ENCODE measurements at regions not wholly inside any gene's neighbourhood (a gene's known extent, or its start where the extent isn't known, plus 50 kb on each side); places are given as distances from the start of the nearest gene placed in this dataset.

DNA sequence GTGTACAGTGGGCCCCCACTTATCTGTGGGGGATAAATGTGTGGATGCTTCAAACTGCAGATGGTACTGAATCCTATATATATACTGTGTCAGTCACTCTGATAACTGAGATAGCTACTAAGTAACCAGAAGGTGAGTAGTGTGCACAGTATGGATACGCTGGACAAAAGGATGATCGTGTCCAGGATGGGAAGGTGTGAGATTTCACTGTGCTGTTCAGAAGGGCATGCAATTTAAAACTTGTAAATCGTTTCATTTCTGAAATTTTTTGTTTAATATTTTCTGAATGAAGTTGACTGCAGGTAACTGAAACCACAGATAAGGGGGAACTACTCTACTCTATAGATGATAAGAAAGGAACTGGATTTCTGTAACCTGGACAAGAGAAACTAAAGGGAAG is 52.1 kb upstream of the SESN3 start:
- DNase-seq, result peak; percentile 72 to 90
- peak overlapping the region; percentile 94 for H2BK5ac ChIP-seq (ENCODE audit: low read depth, low read length, poor library complexity)
- no peak overlapping the region for H3K9ac ChIP-seq (ENCODE audit: low read length)
- peak overlapping the region; percentile 70 for H3K4ac ChIP-seq (ENCODE audit: low read depth, low read length)
- no peak overlapping the region for H3K23ac ChIP-seq (ENCODE audit: low read length)
- H3K4me1 ChIP-seq (ENCODE audit: control insufficient read depth in 1 of 2, insufficient read depth in 2 of 2, low read length in 2 of 2), result peaks cover 10 to 24% of the 10 kb centered on the region in 2 experiments
- peak overlapping the region; percentile 67 for H3K14ac ChIP-seq (ENCODE audit: low read length)
- H3K79me2 ChIP-seq (ENCODE audit: control insufficient read depth, insufficient read depth, low read length, poor library complexity), result peaks cover 10% of the 10 kb centered on the region
- no peak overlapping the region for H3K4me2 ChIP-seq (ENCODE audit: low read length)
- H3K18ac ChIP-seq (ENCODE audit: low read length), result no peak overlapping the region
- peak overlapping the region; percentile 98 for H2AK5ac ChIP-seq (ENCODE audit: low read length)
- no peaks in the 10 kb centered on the region for H3K9me3 ChIP-seq (ENCODE audit: insufficient read depth, low read depth, low read length)
- H3K27ac ChIP-seq (ENCODE audit: low read depth, low read length), result peak overlapping the region; percentile 91
- H3K27me3 ChIP-seq (ENCODE audit: insufficient read depth, low read length), result no peaks in the 10 kb centered on the region
- peak overlapping the region; percentile 76 for H4K8ac ChIP-seq (ENCODE audit: low read depth, low read length)
- no peak overlapping the region for H3K4me3 ChIP-seq (ENCODE audit: low read depth, low read length)
- no peak overlapping the region for H2AFZ ChIP-seq (ENCODE audit: insufficient read depth, low read length, poor library complexity)
- WGBS (ENCODE audit: extremely low coverage, insufficient coverage, insufficient read length), result no CpG with 5 or more reads among the region's 3 CpGs
- H2BK12ac ChIP-seq (ENCODE audit: low read length), result peak overlapping the region; percentile 97
- H4K91ac ChIP-seq (ENCODE audit: low read depth, low read length), result peak overlapping the region; percentile 94
- H2BK120ac ChIP-seq (ENCODE audit: insufficient read depth, low read length, poor library complexity), result peak overlapping the region; percentile 98
- H3K36me3 ChIP-seq (ENCODE audit: control insufficient read depth in 1 of 2, insufficient read depth in 2 of 2, low read length in 2 of 2), result peaks cover 0 to 2% of the 10 kb centered on the region in 2 experiments
- no peak overlapping the region for H4K12ac ChIP-seq (ENCODE audit: low read depth, low read length)
- H3K79me1 ChIP-seq (ENCODE audit: low read length), result peaks cover 32% of the 10 kb centered on the region

DNA sequence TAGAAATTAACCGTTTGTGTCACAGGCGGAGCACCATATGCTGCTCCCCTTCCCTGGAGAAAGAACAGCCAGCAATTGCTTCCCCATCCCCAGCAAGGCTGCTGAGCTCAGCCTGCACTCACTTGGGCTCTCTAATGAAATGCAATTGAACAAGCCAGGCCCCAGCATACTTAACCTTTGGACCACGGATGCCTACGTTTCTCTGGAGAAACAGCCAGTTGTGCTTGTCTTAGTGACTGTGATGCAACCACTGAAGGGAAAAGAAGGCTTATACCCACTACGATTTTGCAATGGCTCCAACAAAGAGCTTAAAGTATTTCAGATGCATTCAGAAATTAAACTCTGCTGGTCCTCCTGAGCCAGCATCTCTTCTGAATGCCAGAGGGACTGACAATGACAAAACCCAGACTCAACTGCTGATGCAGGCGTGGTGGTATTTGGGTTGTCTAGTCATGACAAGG is 51.3 kb upstream of the SESN3 start:
- peak overlapping the region; percentile 37 for H3K4ac ChIP-seq (ENCODE audit: low read depth, low read length)
- no peak overlapping the region for H3K23ac ChIP-seq (ENCODE audit: low read length)
- H3K27me3 ChIP-seq (ENCODE audit: insufficient read depth, low read length), result no peaks in the 10 kb centered on the region

More for the DNA sequence above, 51.3 kb upstream of the SESN3 start:
- DNase-seq, result peak; percentile 92 to 98
- peak overlapping the region; percentile 47 for H3K4me2 ChIP-seq (ENCODE audit: low read length)
- H4K91ac ChIP-seq (ENCODE audit: low read depth, low read length), result peak overlapping the region; percentile 41
- H3K27ac ChIP-seq (ENCODE audit: low read depth, low read length), result peak overlapping the region; percentile 91
- peaks cover 10% of the 10 kb centered on the region for H3K79me2 ChIP-seq (ENCODE audit: control insufficient read depth, insufficient read depth, low read length, poor library complexity)
- no peaks in the 10 kb centered on the region for H3K9me3 ChIP-seq (ENCODE audit: insufficient read depth, low read depth, low read length)
- no peak overlapping the region for H2AFZ ChIP-seq (ENCODE audit: insufficient read depth, low read length, poor library complexity)
- WGBS (ENCODE audit: extremely low coverage, insufficient coverage, insufficient read length), result no CpG with 5 or more reads among the region's 6 CpGs
- H3K4me3 ChIP-seq (ENCODE audit: low read depth, low read length), result no peak overlapping the region
- peaks cover 32% of the 10 kb centered on the region for H3K79me1 ChIP-seq (ENCODE audit: low read length)
- no peak overlapping the region for H3K18ac ChIP-seq (ENCODE audit: low read length)
- no peak overlapping the region for H3K9ac ChIP-seq (ENCODE audit: low read length)
- H2BK120ac ChIP-seq (ENCODE audit: insufficient read depth, low read length, poor library complexity), result peak overlapping the region; percentile 61
- H3K36me3 ChIP-seq (ENCODE audit: control insufficient read depth in 1 of 2, insufficient read depth in 2 of 2, low read length in 2 of 2), result peaks cover 0 to 2% of the 10 kb centered on the region in 2 experiments
- H4K8ac ChIP-seq (ENCODE audit: low read depth, low read length), result peak overlapping the region; percentile 66
- H2BK12ac ChIP-seq (ENCODE audit: low read length), result no peak overlapping the region
- H3K4me1 ChIP-seq (ENCODE audit: control insufficient read depth in 1 of 2, insufficient read depth in 2 of 2, low read length in 2 of 2), result peaks cover 10 to 24% of the 10 kb centered on the region in 2 experiments
- no peak overlapping the region for H4K12ac ChIP-seq (ENCODE audit: low read depth, low read length)
- peak overlapping the region; percentile 67 for H3K14ac ChIP-seq (ENCODE audit: low read length)
- no peak overlapping the region for H2AK5ac ChIP-seq (ENCODE audit: low read length)
- peak overlapping the region; percentile 94 for H2BK5ac ChIP-seq (ENCODE audit: low read depth, low read length, poor library complexity)
